HEK293 (cell line): ENCODE measurements at regions not wholly inside any gene's neighbourhood (a gene's known extent, or its start where the extent isn't known, plus 50 kb on each side); places are given as distances from the start of the nearest gene placed in this dataset.

Experiments
- CTCF ChIA-PET: fragments of 350-600 bp; formaldehyde crosslinking; extraction: SDS; loops from one replicate; lab custom pipeline; 2021; ENCODE audit warnings: antibody characterized with exemption; lab: Yijun Ruan, JAX
- POLR2A ChIA-PET: fragments of 300-600 bp; formaldehyde crosslinking; extraction: SDS; loops from one replicate; lab custom pipeline; 2020; ENCODE audit warnings: antibody characterized with exemption, inconsistent platforms; lab: Yijun Ruan, JAX
- H3K27ac ChIP-seq: fragments of 200-500 bp; sonication (Bioruptor generic); 2 replicates; pipeline ENCODE4 v1.5.1; 2014; ENCODE audit warnings: low read depth, low read length, control low read depth, inconsistent platforms; ENCODE audit errors: extremely low read depth
- H3K36me3 ChIP-seq, 2 experiments: fragments of 200-500 bp in 1 of 2; sonication (Bioruptor generic) in 1 of 2; 1 replicate in 1 of 2; 2 replicates in 1 of 2; pipeline ENCODE4 v1.5.1; 2014 to 2017; ENCODE audit warnings: inconsistent platforms in 2 of 2, low read length in 2 of 2; ENCODE audit not compliant: control insufficient read depth in 2 of 2, insufficient read depth in 1 of 2
- H3K4me1 ChIP-seq: fragments of 200-500 bp; sonication (Bioruptor generic); 2 replicates; pipeline ENCODE4 v1.5.1; 2014; ENCODE audit warnings: mild to moderate bottlenecking, low read length, inconsistent platforms; ENCODE audit not compliant: control insufficient read depth, insufficient read depth
- H3K4me3 ChIP-seq: 2 replicates; pipeline ENCODE4 v1.5.1; 2011; ENCODE audit warnings: low read depth, mild to moderate bottlenecking, control low read depth, low read length, moderate library complexity
- H3K9me3 ChIP-seq: fragments of 200-500 bp; sonication (Bioruptor generic); 2 replicates; pipeline ENCODE4 v1.5.1; 2014; ENCODE audit warnings: low read depth, low read length, inconsistent platforms; ENCODE audit not compliant: control insufficient read depth, insufficient read depth
- HOXA7 ChIP-seq: sonication (generic); formaldehyde crosslinking; IDR thresholded peaks from 2 replicates; pipeline ENCODE4 v1.8.1; 2022; ENCODE audit warnings: missing genetic modification reagents, borderline replicate concordance
- KLF16 ChIP-seq: fragments of 450-650 bp; formaldehyde crosslinking; IDR thresholded peaks from 2 replicates; pipeline ENCODE4 v1.5.1; 2017; ENCODE audit warnings: missing biosample characterization, missing genetic modification characterization
- OVOL3 ChIP-seq: fragments of 450-650 bp; formaldehyde crosslinking; IDR thresholded peaks from 2 replicates; pipeline ENCODE4 v1.5.1; 2016; ENCODE audit warnings: missing biosample characterization, missing genetic modification characterization
- RBAK ChIP-seq: fragments of 450-650 bp; formaldehyde crosslinking; IDR thresholded peaks from 2 replicates; pipeline ENCODE4 v1.5.1; 2016; ENCODE audit warnings: missing biosample characterization, missing genetic modification characterization
- SALL2 ChIP-seq: fragments of 450-650 bp; formaldehyde crosslinking; IDR thresholded peaks from 2 replicates; pipeline ENCODE4 v1.5.0; 2017; ENCODE audit warnings: missing biosample characterization, mild to moderate bottlenecking, missing genetic modification characterization, borderline replicate concordance
- WT1 ChIP-seq: fragments of 450-650 bp; formaldehyde crosslinking; IDR thresholded peaks from 2 replicates; pipeline ENCODE4 v1.5.1; 2016; ENCODE audit warnings: missing biosample characterization, missing genetic modification characterization
- ZFP37 ChIP-seq: fragments of 450-650 bp; formaldehyde crosslinking; IDR thresholded peaks from 2 replicates; pipeline ENCODE4 v1.5.1; 2016; ENCODE audit warnings: missing biosample characterization, missing genetic modification characterization
- ZFP69B ChIP-seq: fragments of 450-650 bp; formaldehyde crosslinking; IDR thresholded peaks from 2 replicates; pipeline ENCODE4 v1.5.1; 2016; ENCODE audit warnings: missing biosample characterization, missing genetic modification characterization
- ZNF112 ChIP-seq: fragments of 450-650 bp; formaldehyde crosslinking; IDR thresholded peaks from 2 replicates; pipeline ENCODE4 v1.5.0; 2017; ENCODE audit warnings: missing biosample characterization, missing genetic modification characterization
- ZNF175 ChIP-seq: fragments of 450-650 bp; formaldehyde crosslinking; IDR thresholded peaks from 2 replicates; pipeline ENCODE4 v1.5.1; 2016; ENCODE audit warnings: missing biosample characterization, missing genetic modification characterization
- ZNF202 ChIP-seq: fragments of 450-650 bp; formaldehyde crosslinking; IDR thresholded peaks from 2 replicates; pipeline ENCODE4 v1.5.1; 2016; ENCODE audit warnings: missing biosample characterization, missing genetic modification characterization, borderline replicate concordance
- ZNF223 ChIP-seq: fragments of 450-650 bp; formaldehyde crosslinking; IDR thresholded peaks from 2 replicates; pipeline ENCODE4 v1.5.1; 2016; ENCODE audit warnings: missing biosample characterization, missing genetic modification characterization
- ZNF302 ChIP-seq: fragments of 450-650 bp; formaldehyde crosslinking; IDR thresholded peaks from 2 replicates; pipeline ENCODE4 v1.5.1; 2016; ENCODE audit warnings: missing biosample characterization, missing genetic modification characterization, low read depth
- ZNF341 ChIP-seq: fragments of 450-650 bp; formaldehyde crosslinking; IDR thresholded peaks from 2 replicates; pipeline ENCODE4; 2016; ENCODE audit warnings: low read depth, missing biosample characterization, missing genetic modification characterization
- ZNF416 ChIP-seq: fragments of 450-650 bp; formaldehyde crosslinking; IDR thresholded peaks from 2 replicates; pipeline ENCODE4 v1.5.1; 2016; ENCODE audit warnings: missing biosample characterization, missing genetic modification characterization
- ZNF514 ChIP-seq: fragments of 450-650 bp; formaldehyde crosslinking; IDR thresholded peaks from 2 replicates; pipeline ENCODE4 v1.5.1; 2016; ENCODE audit warnings: missing biosample characterization, missing genetic modification characterization
- ZNF548 ChIP-seq: fragments of 450-650 bp; formaldehyde crosslinking; IDR thresholded peaks from 2 replicates; pipeline ENCODE4 v1.5.1; 2016; ENCODE audit warnings: missing biosample characterization, missing genetic modification characterization
- ZNF677 ChIP-seq: fragments of 450-650 bp; IDR thresholded peaks from 2 replicates; pipeline ENCODE4 v1.5.0; 2018; ENCODE audit warnings: missing biosample characterization, mild to moderate bottlenecking, missing genetic modification characterization, moderate library complexity
- ZNF776 ChIP-seq: fragments of 450-650 bp; formaldehyde crosslinking; IDR thresholded peaks from 2 replicates; pipeline ENCODE4 v1.5.0; 2017; ENCODE audit warnings: missing biosample characterization, missing genetic modification characterization, borderline replicate concordance
- ZNF777 ChIP-seq: fragments of 450-650 bp; formaldehyde crosslinking; IDR thresholded peaks from 2 replicates; pipeline ENCODE4 v1.5.1; 2017; ENCODE audit warnings: missing biosample characterization, missing genetic modification characterization, borderline replicate concordance
- ZNF791 ChIP-seq: fragments of 450-650 bp; formaldehyde crosslinking; IDR thresholded peaks from 2 replicates; pipeline ENCODE4 v1.5.1; 2016; ENCODE audit warnings: missing biosample characterization, missing genetic modification characterization
- ZNF830 ChIP-seq: fragments of 450-650 bp; IDR thresholded peaks from 2 replicates; pipeline ENCODE4 v1.5.0; 2018; ENCODE audit warnings: missing biosample characterization, missing genetic modification characterization, low read depth, mild to moderate bottlenecking, moderate library complexity
- TF ChIP-seq, protein P1 (sequence below): fragments of 450-650 bp; formaldehyde crosslinking; IDR thresholded peaks from 2 replicates; pipeline ENCODE4 v1.5.1; 2016; ENCODE audit warnings: missing biosample characterization, missing genetic modification characterization
- TF ChIP-seq, protein P2 (sequence below): fragments of 450-650 bp; formaldehyde crosslinking; IDR thresholded peaks from 2 replicates; pipeline ENCODE4 v1.5.1; 2016; ENCODE audit warnings: missing biosample characterization, missing genetic modification characterization
- TF ChIP-seq, protein P3 (sequence below): fragments of 450-650 bp; formaldehyde crosslinking; IDR thresholded peaks from 2 replicates; pipeline ENCODE4 v1.5.1; 2016; ENCODE audit warnings: missing biosample characterization, missing genetic modification characterization
- TF ChIP-seq, protein P4 (sequence below): fragments of 450-650 bp; formaldehyde crosslinking; IDR thresholded peaks from 2 replicates; pipeline ENCODE4 v1.5.1; 2016; ENCODE audit warnings: missing biosample characterization, missing genetic modification characterization

DNA sequence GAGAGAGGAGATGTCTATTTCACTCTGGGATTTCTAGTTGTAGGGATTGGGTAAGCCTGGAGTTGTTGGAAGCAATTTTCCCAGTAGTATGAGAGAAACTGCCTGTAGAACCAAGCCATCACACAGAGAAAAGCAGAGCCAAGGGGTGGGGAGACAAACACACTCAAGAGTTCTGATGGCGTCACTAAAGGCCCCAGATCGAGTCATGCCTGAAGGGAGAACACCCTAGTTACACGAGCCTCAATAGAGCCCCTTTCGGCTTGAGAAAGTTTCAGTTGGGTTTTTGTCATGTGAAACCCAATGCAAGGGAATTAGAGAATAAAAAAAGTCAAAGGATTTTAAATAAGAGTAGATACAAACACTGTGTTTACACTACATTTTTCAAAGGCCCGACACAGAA is 66.1 kb upstream of the PFN2 start:
- no peak overlapping the region for H3K4me3 ChIP-seq
- TF ChIP-seq ZNF112 (no peak), ZNF416 (tag by site-specific recombination) (no peak), HOXA7 (CRISPR knock-in tag) (no peak), ZNF677 (tag by site-specific recombination) (no peak), RBAK (tag by site-specific recombination) (no peak), KLF16 (tag by site-specific recombination) (no peak), ZNF548 (tag by site-specific recombination) (no peak), ZNF791 (no peak), ZNF776 (tag by site-specific recombination) (no peak), ZNF202 (tag by site-specific recombination) (no peak), SALL2 (tag by site-specific recombination) (no peak), ZNF341 (tag by site-specific recombination) (no peak), ZNF223 (tag by site-specific recombination) (no peak), ZNF175 (tag by site-specific recombination) (no peak), ZNF830 (tag by site-specific recombination) (no peak)
- TF ChIP-seq, protein P1, sequence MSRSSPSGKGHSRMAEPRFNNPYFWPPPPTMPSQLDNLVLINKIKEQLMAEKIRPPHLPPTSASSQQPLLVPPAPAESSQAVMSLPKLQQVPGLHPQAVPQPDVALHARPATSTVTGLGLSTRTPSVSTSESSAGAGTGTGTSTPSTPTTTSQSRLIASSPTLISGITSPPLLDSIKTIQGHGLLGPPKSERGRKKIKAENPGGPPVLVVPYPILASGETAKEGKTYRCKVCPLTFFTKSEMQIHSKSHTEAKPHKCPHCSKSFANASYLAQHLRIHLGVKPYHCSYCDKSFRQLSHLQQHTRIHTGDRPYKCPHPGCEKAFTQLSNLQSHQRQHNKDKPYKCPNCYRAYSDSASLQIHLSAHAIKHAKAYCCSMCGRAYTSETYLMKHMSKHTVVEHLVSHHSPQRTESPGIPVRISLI (tag by site-specific recombination), result no peak
- TF ChIP-seq, protein P2, sequence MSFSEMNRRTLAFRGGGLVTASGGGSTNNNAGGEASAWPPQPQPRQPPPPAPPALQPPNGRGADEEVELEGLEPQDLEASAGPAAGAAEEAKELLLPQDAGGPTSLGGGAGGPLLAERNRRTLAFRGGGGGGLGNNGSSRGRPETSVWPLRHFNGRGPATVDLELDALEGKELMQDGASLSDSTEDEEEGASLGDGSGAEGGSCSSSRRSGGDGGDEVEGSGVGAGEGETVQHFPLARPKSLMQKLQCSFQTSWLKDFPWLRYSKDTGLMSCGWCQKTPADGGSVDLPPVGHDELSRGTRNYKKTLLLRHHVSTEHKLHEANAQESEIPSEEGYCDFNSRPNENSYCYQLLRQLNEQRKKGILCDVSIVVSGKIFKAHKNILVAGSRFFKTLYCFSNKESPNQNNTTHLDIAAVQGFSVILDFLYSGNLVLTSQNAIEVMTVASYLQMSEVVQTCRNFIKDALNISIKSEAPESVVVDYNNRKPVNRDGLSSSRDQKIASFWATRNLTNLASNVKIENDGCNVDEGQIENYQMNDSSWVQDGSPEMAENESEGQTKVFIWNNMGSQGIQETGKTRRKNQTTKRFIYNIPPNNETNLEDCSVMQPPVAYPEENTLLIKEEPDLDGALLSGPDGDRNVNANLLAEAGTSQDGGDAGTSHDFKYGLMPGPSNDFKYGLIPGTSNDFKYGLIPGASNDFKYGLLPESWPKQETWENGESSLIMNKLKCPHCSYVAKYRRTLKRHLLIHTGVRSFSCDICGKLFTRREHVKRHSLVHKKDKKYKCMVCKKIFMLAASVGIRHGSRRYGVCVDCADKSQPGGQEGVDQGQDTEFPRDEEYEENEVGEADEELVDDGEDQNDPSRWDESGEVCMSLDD, result no peak
- TF ChIP-seq, protein P3, sequence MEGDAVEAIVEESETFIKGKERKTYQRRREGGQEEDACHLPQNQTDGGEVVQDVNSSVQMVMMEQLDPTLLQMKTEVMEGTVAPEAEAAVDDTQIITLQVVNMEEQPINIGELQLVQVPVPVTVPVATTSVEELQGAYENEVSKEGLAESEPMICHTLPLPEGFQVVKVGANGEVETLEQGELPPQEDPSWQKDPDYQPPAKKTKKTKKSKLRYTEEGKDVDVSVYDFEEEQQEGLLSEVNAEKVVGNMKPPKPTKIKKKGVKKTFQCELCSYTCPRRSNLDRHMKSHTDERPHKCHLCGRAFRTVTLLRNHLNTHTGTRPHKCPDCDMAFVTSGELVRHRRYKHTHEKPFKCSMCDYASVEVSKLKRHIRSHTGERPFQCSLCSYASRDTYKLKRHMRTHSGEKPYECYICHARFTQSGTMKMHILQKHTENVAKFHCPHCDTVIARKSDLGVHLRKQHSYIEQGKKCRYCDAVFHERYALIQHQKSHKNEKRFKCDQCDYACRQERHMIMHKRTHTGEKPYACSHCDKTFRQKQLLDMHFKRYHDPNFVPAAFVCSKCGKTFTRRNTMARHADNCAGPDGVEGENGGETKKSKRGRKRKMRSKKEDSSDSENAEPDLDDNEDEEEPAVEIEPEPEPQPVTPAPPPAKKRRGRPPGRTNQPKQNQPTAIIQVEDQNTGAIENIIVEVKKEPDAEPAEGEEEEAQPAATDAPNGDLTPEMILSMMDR (tag by site-specific recombination), result no peak
- H3K4me1 ChIP-seq, result no peaks in the 10 kb centered on the region
- CTCF ChIA-PET, result no interaction called here
- no peak overlapping the region for H3K27ac ChIP-seq
- H3K36me3 ChIP-seq, result no peaks in the 10 kb centered on the region
- POLR2A ChIA-PET, result interaction anchor here (0.8 kb wide), 1 partner anchor 18 kb away, joined by 3 read pairs; no protein-coding TSS in a partner anchor
- no peaks in the 10 kb centered on the region for H3K9me3 ChIP-seq

DNA sequence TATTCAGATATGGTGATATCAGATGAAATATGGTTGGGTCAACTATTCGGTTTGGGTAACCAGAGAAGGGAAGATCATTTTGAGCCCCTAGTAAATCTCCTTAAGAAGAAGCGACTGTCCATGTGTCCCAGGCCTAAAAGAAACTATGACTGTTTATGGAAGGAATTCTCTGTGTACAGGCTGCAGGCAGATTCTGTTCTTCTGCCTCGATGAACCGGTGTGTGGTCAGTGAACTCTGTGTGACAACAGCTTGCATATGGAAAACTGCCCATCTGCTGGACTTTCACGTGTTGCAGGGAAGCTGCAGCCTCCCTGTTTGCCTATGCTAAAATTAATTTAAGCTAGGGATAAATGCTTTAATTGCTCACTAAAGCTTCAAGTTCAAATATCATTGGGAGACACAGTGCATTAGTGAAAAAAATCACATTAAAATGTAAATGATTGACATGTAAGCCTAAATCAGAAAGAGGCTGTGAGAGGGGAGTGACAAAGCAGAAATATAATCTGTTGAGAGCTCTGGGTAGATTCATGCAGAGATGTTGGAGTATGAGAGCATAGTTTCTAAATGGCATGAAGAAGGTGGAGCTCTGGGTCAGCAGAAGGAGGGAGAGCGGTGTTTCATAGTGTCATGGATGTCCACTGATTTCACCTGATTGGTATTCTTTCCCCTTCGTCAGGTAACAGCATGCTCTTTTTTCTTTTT is 65.4 kb upstream of the PFN2 start:
- Histone ChIP-seq H3K36me3 (no peaks in the 10 kb centered on the region), H3K27ac (no peak overlapping the region), H3K4me1 (no peaks in the 10 kb centered on the region), H3K4me3 (no peak overlapping the region), H3K9me3 (no peaks in the 10 kb centered on the region)
- POLR2A ChIA-PET, result no interaction called here
- CTCF ChIA-PET, result no interaction called here
- TF ChIP-seq ZNF514 (tag by site-specific recombination), result no peak
- TF ChIP-seq, protein P4, sequence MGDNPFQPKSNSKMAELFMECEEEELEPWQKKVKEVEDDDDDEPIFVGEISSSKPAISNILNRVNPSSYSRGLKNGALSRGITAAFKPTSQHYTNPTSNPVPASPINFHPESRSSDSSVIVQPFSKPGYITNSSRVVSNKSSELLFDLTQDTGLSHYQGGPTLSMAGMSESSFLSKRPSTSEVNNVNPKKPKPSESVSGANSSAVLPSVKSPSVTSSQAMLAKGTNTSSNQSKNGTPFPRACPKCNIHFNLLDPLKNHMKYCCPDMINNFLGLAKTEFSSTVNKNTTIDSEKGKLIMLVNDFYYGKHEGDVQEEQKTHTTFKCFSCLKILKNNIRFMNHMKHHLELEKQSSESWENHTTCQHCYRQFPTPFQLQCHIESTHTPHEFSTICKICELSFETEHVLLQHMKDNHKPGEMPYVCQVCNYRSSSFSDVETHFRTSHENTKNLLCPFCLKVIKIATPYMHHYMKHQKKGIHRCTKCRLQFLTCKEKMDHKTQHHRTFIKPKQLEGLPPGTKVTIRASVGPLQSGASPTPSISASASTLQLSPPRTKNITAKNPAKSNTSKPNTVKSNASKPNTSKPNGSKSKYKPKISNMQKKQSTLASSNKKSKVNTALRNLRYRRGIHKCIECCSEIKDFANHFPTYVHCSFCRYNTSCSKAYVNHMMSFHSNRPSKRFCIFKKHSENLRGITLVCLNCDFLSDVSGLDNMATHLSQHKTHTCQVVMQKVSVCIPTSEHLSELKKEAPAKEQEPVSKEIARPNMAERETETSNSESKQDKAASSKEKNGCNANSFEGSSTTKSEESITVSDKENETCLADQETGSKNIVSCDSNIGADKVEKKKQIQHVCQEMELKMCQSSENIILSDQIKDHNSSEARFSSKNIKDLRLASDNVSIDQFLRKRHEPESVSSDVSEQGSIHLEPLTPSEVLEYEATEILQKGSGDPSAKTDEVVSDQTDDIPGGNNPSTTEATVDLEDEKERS (tag by site-specific recombination), result no peak
- TF ChIP-seq ZNF777 (tag by site-specific recombination), result no peak
- no peak for TF ChIP-seq WT1
- no peak for TF ChIP-seq KLF16 (tag by site-specific recombination)
- no peak for TF ChIP-seq ZNF302 (tag by site-specific recombination)
- no peak for TF ChIP-seq ZFP37 (tag by site-specific recombination)
- no peak for TF ChIP-seq ZNF830 (tag by site-specific recombination)
- TF ChIP-seq OVOL3 (tag by site-specific recombination), result no peak
- no peak for TF ChIP-seq ZFP69B (tag by site-specific recombination)
